Calu3 (cell line): ENCODE measurements at regions not wholly inside any gene's neighbourhood (a gene's known extent, or its start where the extent isn't known, plus 50 kb on each side); places are given as distances from the start of the nearest gene placed in this dataset.

Experiments
- BruUV-seq: library from RNA; stranded (reverse); fragments of 400-500 nt; replicated peaks from 2 replicates; lab custom pipeline; 2021; lab: Mats Ljungman, UMichigan
- CTCF ChIA-PET: fragments of 300-600 bp; sonication (Branson Sonifier 250); formaldehyde crosslinking; loops from one replicate; lab custom pipeline; 2022; ENCODE audit warnings: antibody characterized with exemption; lab: Charles Lee
- DNase-seq: peaks from one replicate; pipeline ENCODE4 v3.0.0; 2022
- H3K27ac Mint-ChIP-seq: one replicate; pipeline ENCODE4 v1.8.0; 2022; ENCODE audit warnings: mixed read lengths; ENCODE audit not compliant: unreplicated experiment
- H3K27me3 Mint-ChIP-seq: one replicate; pipeline ENCODE4 v1.8.0; 2022; ENCODE audit warnings: mixed read lengths; ENCODE audit not compliant: unreplicated experiment
- H3K36me3 Mint-ChIP-seq: one replicate; pipeline ENCODE4 v1.8.0; 2022; ENCODE audit warnings: mild to moderate bottlenecking, moderate library complexity, mixed read lengths; ENCODE audit not compliant: insufficient read depth, unreplicated experiment
- H3K4me1 Mint-ChIP-seq: one replicate; pipeline ENCODE4 v1.8.0; 2022; ENCODE audit warnings: mild to moderate bottlenecking, low read depth, mixed read lengths; ENCODE audit not compliant: unreplicated experiment
- H3K4me3 Mint-ChIP-seq: one replicate; pipeline ENCODE4 v1.8.0; 2022; ENCODE audit warnings: mild to moderate bottlenecking, low read depth, moderate library complexity, mixed read lengths; ENCODE audit not compliant: unreplicated experiment
- H3K9me3 Mint-ChIP-seq: one replicate; pipeline ENCODE4 v1.8.0; 2022; ENCODE audit warnings: low read depth, mixed read lengths; ENCODE audit not compliant: unreplicated experiment
- CTCF ChIP-seq: fragments of 200-600 bp; IDR thresholded peaks from one replicate; pipeline ENCODE4 v1.8.0; 2022; ENCODE audit warnings: antibody characterized with exemption; ENCODE audit not compliant: unreplicated experiment
- intact Hi-C: fragments of 100-400 bp; cut with micrococcal nuclease; formaldehyde crosslinking; loops from one replicate; pipeline ENCODE4 v1.10.0; 2022; ENCODE audit not compliant: unreplicated experiment

GRCh38 chr2:236844711-236845110, 241.0 kb upstream of the COPS8 start:
- no TSS peak for BruUV-seq

GRCh38 chr2:236847023-236847422, 238.7 kb upstream of the COPS8 start:
- H3K9me3 Mint-ChIP-seq = no peaks in the 10 kb centered on the region

More at GRCh38 chr2:236844711-236845110, 241.0 kb upstream of the COPS8 start:
- Mint-ChIP-seq H3K9me3 (no peaks in the 10 kb centered on the region), H3K36me3 (no peaks in the 10 kb centered on the region), H3K27ac (no peak overlapping the region), H3K4me3 (no peak overlapping the region), H3K27me3 (peaks cover 68% of the 10 kb centered on the region), H3K4me1 (no peaks in the 10 kb centered on the region)
- TF ChIP-seq CTCF = no peak
- DNase-seq = no peak
- CTCF ChIA-PET = no interaction called here
- intact Hi-C loops = no loop called here

GRCh38 chr2:236847538-236848263, 238.0 kb upstream of the COPS8 start:
- Mint-ChIP-seq H3K9me3 (no peaks in the 10 kb centered on the region), H3K36me3 (no peaks in the 10 kb centered on the region), H3K4me3 (no peak overlapping the region), H3K27ac (no peak overlapping the region), H3K27me3 (peaks cover 72% of the 10 kb centered on the region), H3K4me1 (no peaks in the 10 kb centered on the region)
- intact Hi-C loops = no loop called here
- CTCF ChIA-PET = no interaction called here
- TF ChIP-seq CTCF = no peak
- BruUV-seq = no TSS peak
- no peak for DNase-seq

More at GRCh38 chr2:236847023-236847422, 238.7 kb upstream of the COPS8 start:
- no peak for TF ChIP-seq CTCF
- no peaks in the 10 kb centered on the region for H3K36me3 Mint-ChIP-seq
- no TSS peak for BruUV-seq
- no peak overlapping the region for H3K4me3 Mint-ChIP-seq
- intact Hi-C loops = no loop called here
- DNase-seq = no peak
- CTCF ChIA-PET = no interaction called here
- H3K27me3 Mint-ChIP-seq = peaks cover 72% of the 10 kb centered on the region
- H3K4me1 Mint-ChIP-seq = no peaks in the 10 kb centered on the region
- H3K27ac Mint-ChIP-seq = no peak overlapping the region

GRCh38 chr2:236848501-236848900, 237.2 kb upstream of the COPS8 start:
- DNase-seq = no peak
- CTCF ChIA-PET = no interaction called here
- Mint-ChIP-seq H3K27ac (no peak overlapping the region), H3K36me3 (no peaks in the 10 kb centered on the region), H3K4me3 (no peak overlapping the region), H3K27me3 (peaks cover 65% of the 10 kb centered on the region), H3K9me3 (no peaks in the 10 kb centered on the region), H3K4me1 (no peaks in the 10 kb centered on the region)
- BruUV-seq = no TSS peak
- TF ChIP-seq CTCF = no peak
- intact Hi-C loops = no loop called here
